ENCODE measurements at regions not wholly inside any gene's neighbourhood (a gene's known extent, or its start where the extent isn't known, plus 50 kb on each side); places are given as distances from the start of the nearest gene placed in this dataset.

- TF ChIP-seq CTCF (IDR thresholded peaks at IDR 0.05; ENCODE audit: borderline replicate concordance, extremely low read depth, low read length, poor library complexity, severe bottlenecking) (no peak), EZH2 (IDR thresholded peaks at IDR 0.05; ENCODE audit: borderline replicate concordance, low read depth, low read length, severe bottlenecking) (no peak)
Observed at GRCh38 chr4:176558661-176559060, 234.1 kb downstream of the VEGFC start.

Measured in DND-41 (cell line).